A549 (cell line): ENCODE measurements at regions not wholly inside any gene's neighbourhood (a gene's known extent, or its start where the extent isn't known, plus 50 kb on each side); places are given as distances from the start of the nearest gene placed in this dataset.

Source experiments
- ATAC-seq, 2 experiments: fragments of 200-7000 bp in 1 of 2; fragments of >200 bp in 1 of 2; cut with Nextera tagmentation in 1 of 2; cut with Tn5 transposase in 1 of 2; 3 replicates each; pipeline versions ENCODE4 v1.8.0 to v1.9.1; 2018 to 2020; ENCODE audit warnings: mild to moderate bottlenecking in 1 of 2, moderate library complexity in 1 of 2
- CTCF ChIA-PET: fragments of 300-600 bp; sonication (Branson Sonifier 250); formaldehyde crosslinking; extraction: SDS; loops from one replicate; lab custom pipeline; 2021; ENCODE audit warnings: antibody characterized with exemption, inconsistent platforms; lab: Yijun Ruan, JAX
- POLR2A ChIA-PET: fragments of 350-600 bp; formaldehyde crosslinking; extraction: SDS; loops from one replicate; lab custom pipeline; 2021; ENCODE audit warnings: antibody characterized with exemption, inconsistent platforms; lab: Yijun Ruan, JAX
- DNase-seq, 2 experiments: peaks; one replicate each; pipeline versions ENCODE4 v3.0.0 to v3.0.0-alpha.2; 2011 to 2016; ENCODE audit warnings: low read depth in 1 of 2, low spot score in 1 of 2
- FAIRE-seq: peaks from 2 replicates; lab custom pipeline; 2011; peaks lifted over from hg19 to GRCh38; lab: Jason Lieb, UNC
- H3K27ac ChIP-seq, 2 experiments: fragments of >200 bp; sonication (Bioruptor Twin); formaldehyde crosslinking; 3 replicates each; pipeline ENCODE4 v1.5.1; 2016 to 2017
- H3K4me1 ChIP-seq: fragments of >200 bp; sonication (Bioruptor Twin); formaldehyde crosslinking; 3 replicates; pipeline ENCODE4 v1.6.1; 2016
- H3K4me2 ChIP-seq: fragments of >200 bp; sonication (Bioruptor Twin); formaldehyde crosslinking; 3 replicates; pipeline ENCODE4 v1.6.1; 2016
- H3K4me3 ChIP-seq: fragments of >200 bp; sonication (Bioruptor Twin); formaldehyde crosslinking; 3 replicates; pipeline ENCODE4 v1.5.1; 2016
- H3K9me3 ChIP-seq: fragments of >200 bp; sonication (Bioruptor Twin); formaldehyde crosslinking; 3 replicates; pipeline ENCODE4 v1.6.1; 2016
- BHLHE40 ChIP-seq: IDR thresholded peaks from 2 replicates; pipeline ENCODE4 v1.6.1; 2012; ENCODE audit warnings: low read depth, low read length, inconsistent platforms
- CEBPB ChIP-seq, 2 experiments: fragments of >200 bp in 1 of 2; sonication (Bioruptor Twin) in 1 of 2; formaldehyde crosslinking in 1 of 2; IDR thresholded peaks; 2 replicates each; pipeline ENCODE4 v1.6.1; 2012 to 2016
- CHD2 ChIP-seq: fragments of 150-350 bp; IDR thresholded peaks from 2 replicates; pipeline ENCODE4 v1.6.1; 2014; ENCODE audit warnings: low read length; ENCODE audit not compliant: partially characterized antibody
- E2F6 ChIP-seq: IDR thresholded peaks from 2 replicates; pipeline ENCODE4 v1.6.1; 2012; ENCODE audit warnings: low read depth, borderline replicate concordance
- EHF ChIP-seq: fragments of 250-450 bp; sonication (Bioruptor Pico); IDR thresholded peaks from 2 replicates; pipeline ENCODE4 v1.5.0; 2020; ENCODE audit warnings: mild to moderate bottlenecking
- EHMT2 ChIP-seq: fragments of 200-600 bp; sonication (generic); IDR thresholded peaks from 2 replicates; pipeline ENCODE4 v1.6.1; 2016; ENCODE audit warnings: antibody characterized with exemption, low read depth, mild to moderate bottlenecking, moderate library complexity
- FOSB ChIP-seq: fragments of 250-450 bp; sonication (Bioruptor Pico); IDR thresholded peaks from 2 replicates; pipeline ENCODE4 v1.5.0; 2020; ENCODE audit warnings: mild to moderate bottlenecking, moderate library complexity
- FOSL2 ChIP-seq, 2 experiments: fragments of 450-650 bp in 1 of 2; fragments of >200 bp in 1 of 2; sonication (Bioruptor Twin) in 1 of 2; formaldehyde crosslinking; IDR thresholded peaks; 2 replicates each; pipeline versions ENCODE4 v1.5.0 to v1.6.1; 2016 to 2020; ENCODE audit warnings: mild to moderate bottlenecking in 1 of 2, moderate library complexity in 1 of 2
- FOXS1 ChIP-seq: fragments of 250-450 bp; sonication (Bioruptor Pico); IDR thresholded peaks from 2 replicates; pipeline ENCODE4 v1.5.0; 2020; ENCODE audit warnings: mild to moderate bottlenecking, moderate library complexity
- GATA3 ChIP-seq: IDR thresholded peaks from 2 replicates; pipeline ENCODE4 v1.6.1; 2012; ENCODE audit warnings: borderline replicate concordance
- HDAC2 ChIP-seq: fragments of 200-600 bp; sonication (generic); IDR thresholded peaks from 2 replicates; pipeline ENCODE4 v1.6.1; 2016
- HES2 ChIP-seq: fragments of >200 bp; sonication (Bioruptor Twin); formaldehyde crosslinking; IDR thresholded peaks from 2 replicates; pipeline ENCODE4 v1.6.1; 2016
- HEYL ChIP-seq: fragments of 250-450 bp; sonication (Bioruptor Pico); IDR thresholded peaks from 2 replicates; pipeline ENCODE4 v1.8.0; 2021; ENCODE audit warnings: mild to moderate bottlenecking, moderate library complexity
- HOXB13 ChIP-seq: fragments of 250-450 bp; sonication (Bioruptor Pico); IDR thresholded peaks from 2 replicates; pipeline ENCODE4 v1.5.0; 2020; ENCODE audit warnings: low read depth, mild to moderate bottlenecking, moderate library complexity
- JUNB ChIP-seq: fragments of >200 bp; sonication (Bioruptor Twin); formaldehyde crosslinking; IDR thresholded peaks from 2 replicates; pipeline ENCODE4 v1.6.1; 2016
- KDM1A ChIP-seq: fragments of 200-600 bp; sonication (generic); IDR thresholded peaks from 2 replicates; pipeline ENCODE4 v1.6.1; 2016; ENCODE audit warnings: low read depth, mild to moderate bottlenecking
- MAZ ChIP-seq: fragments of 150-350 bp; IDR thresholded peaks from 2 replicates; pipeline ENCODE4 v1.6.1; 2014; ENCODE audit warnings: antibody characterized with exemption, low read depth, low read length, borderline replicate concordance
- NFE2L2 ChIP-seq: fragments of 150-350 bp; conservative IDR thresholded peaks from 2 replicates; pipeline ENCODE4 v1.6.1; 2014; ENCODE audit warnings: low read length
- NPAS2 ChIP-seq: fragments of 250-450 bp; sonication (Bioruptor Pico); IDR thresholded peaks from 2 replicates; pipeline ENCODE4 v1.8.0; 2022; ENCODE audit warnings: mild to moderate bottlenecking, moderate library complexity, borderline replicate concordance
- PBX3 ChIP-seq: IDR thresholded peaks from 2 replicates; pipeline ENCODE4 v1.6.1; 2012
- PHF8 ChIP-seq: fragments of 200-600 bp; sonication (generic); IDR thresholded peaks from 2 replicates; pipeline ENCODE4 v1.6.1; 2016; ENCODE audit warnings: low read depth, mild to moderate bottlenecking, antibody characterized with exemption, moderate library complexity, borderline replicate concordance
- RAD21 ChIP-seq, 2 experiments: fragments of >200 bp in 1 of 2; sonication (Bioruptor Twin) in 1 of 2; formaldehyde crosslinking in 1 of 2; IDR thresholded peaks in 1 of 2; conservative IDR thresholded peaks in 1 of 2; 2 replicates in 1 of 2; 3 replicates in 1 of 2; pipeline ENCODE4 v1.6.1; 2012 to 2018; ENCODE audit warnings: inconsistent platforms in 1 of 2
- RCOR1 ChIP-seq: fragments of 150-350 bp; IDR thresholded peaks from 2 replicates; pipeline ENCODE4 v1.6.1; 2014; ENCODE audit warnings: antibody characterized with exemption, low read length, low read depth
- RFX5 ChIP-seq: fragments of 450-650 bp; IDR thresholded peaks from 2 replicates; pipeline ENCODE4 v1.7.1; 2014; ENCODE audit warnings: antibody characterized with exemption, mild to moderate bottlenecking, moderate library complexity
- RNF2 ChIP-seq: fragments of 200-600 bp; sonication (generic); IDR thresholded peaks from 2 replicates; pipeline ENCODE4 v1.6.1; 2016; ENCODE audit warnings: low read depth, mild to moderate bottlenecking, antibody characterized with exemption, moderate library complexity, borderline replicate concordance
- SREBF2 ChIP-seq: fragments of 450-650 bp; IDR thresholded peaks from 2 replicates; pipeline ENCODE4 v1.6.1; 2014; ENCODE audit warnings: mild to moderate bottlenecking, moderate library complexity
- USF2 ChIP-seq: fragments of 450-650 bp; IDR thresholded peaks from 2 replicates; pipeline ENCODE4 v1.6.1; 2014; ENCODE audit warnings: antibody characterized with exemption
- ZFP36 ChIP-seq: fragments of 450-650 bp; IDR thresholded peaks from 2 replicates; pipeline ENCODE4 v1.6.1; 2014; ENCODE audit warnings: borderline replicate concordance; ENCODE audit not compliant: partially characterized antibody
- WGBS: methylation state at CpG from one replicate; pipeline ENCODE4 v1.1.6; 2017; ENCODE audit errors: missing lambda C conversion rate; 5-methylcytosine and 5-hydroxymethylcytosine counted together

GRCh38 chr17:13332207-13332606, 269.5 kb downstream of the HS3ST3A1 start:
- H3K4me3 ChIP-seq: no peak overlapping the region
- TF ChIP-seq RFX5 (no peak), FOXS1 (no peak), NPAS2 (CRISPR knock-in tag) (no peak), CEBPB (IDR thresholded peaks at IDR 0.05) (no peak), HEYL (CRISPR knock-in tag) (no peak), USF2 (no peak), HDAC2 (no peak), RCOR1 (no peak), RAD21 (conservative IDR thresholded peaks at IDR 0.05 in 1 of 2, IDR thresholded peaks at IDR 0.05 in 1 of 2) (no peak), FOSL2 (IDR thresholded peaks at IDR 0.05) (no peak), FOSL2 (CRISPR knock-in tag; IDR thresholded peaks at IDR 0.05) (no peak), ZFP36 (no peak), PHF8 (no peak), HOXB13 (CRISPR knock-in tag) (no peak), RNF2 (no peak), FOSB (CRISPR knock-in tag) (no peak), PBX3 (no peak), SREBF2 (no peak), KDM1A (no peak)
- no peak overlapping the region for H3K27ac ChIP-seq
- ATAC-seq: no peak
- ChIA-PET POLR2A (no interaction called here), CTCF (interaction anchor here (0.6 to 1.4 kb wide), 2 partner anchors 9 to 1516 kb away, joined by 3 read pairs; no protein-coding TSS in a partner anchor)
- 33% methylated on average over 2 of the region's 2 CpGs for WGBS
- DNase-seq: no peak
- no peaks in the 10 kb centered on the region for H3K4me1 ChIP-seq
- no peak overlapping the region for H3K4me2 ChIP-seq
- no peak for FAIRE-seq
- no peaks in the 10 kb centered on the region; the same call in 2 of the 3 replicates for H3K9me3 ChIP-seq

- H3K9me3 ChIP-seq: no peaks in the 10 kb centered on the region; the same call in 2 of the 3 replicates
- ATAC-seq: no peak
- no peak for FAIRE-seq
- ChIA-PET CTCF (interaction anchor here (1.1 kb wide), 1 partner anchor 12 kb away, joined by 3 read pairs; no protein-coding TSS in a partner anchor), POLR2A (no interaction called here)
- no peak overlapping the region for H3K27ac ChIP-seq
- TF ChIP-seq EHF (CRISPR knock-in tag): no peak
- no peak for TF ChIP-seq GATA3
- no peak for TF ChIP-seq HOXB13 (CRISPR knock-in tag)
- TF ChIP-seq NFE2L2: no peak
- TF ChIP-seq MAZ: no peak
- no peak overlapping the region for H3K4me2 ChIP-seq
- 16% methylated on average over 3 of the region's 3 CpGs for WGBS
- H3K4me3 ChIP-seq: no peak overlapping the region
- no peaks in the 10 kb centered on the region for H3K4me1 ChIP-seq
- DNase-seq: no peak
These were observed 272.3 kb downstream of the HS3ST3A1 start for GRCh38 chr17:13329421-13329820.

- Histone ChIP-seq H3K9me3 (no peaks in the 10 kb centered on the region), H3K4me3 (no peak overlapping the region), H3K4me1 (no peaks in the 10 kb centered on the region), H3K27ac (no peak overlapping the region), H3K4me2 (no peak overlapping the region)
- FAIRE-seq: no peak
- ATAC-seq: no peak
- ChIA-PET CTCF (interaction anchor here (0.6 to 1.3 kb wide), 4 partner anchors 13 to 977 kb away, joined by 3 to 8 read pairs (median 4); partner anchors contain the start of gene HS3ST3B1), POLR2A (no interaction called here)
- no peak for DNase-seq
- no peak for TF ChIP-seq HES2
- TF ChIP-seq E2F6: no peak
- TF ChIP-seq HDAC2: no peak
- no peak for TF ChIP-seq CHD2
- no peak for TF ChIP-seq MAZ
- no peak for TF ChIP-seq EHMT2
- TF ChIP-seq NPAS2 (CRISPR knock-in tag): no peak
- TF ChIP-seq FOSL2 (IDR thresholded peaks at IDR 0.05): no peak
- TF ChIP-seq FOSL2 (CRISPR knock-in tag; IDR thresholded peaks at IDR 0.05): no peak
- no peak for TF ChIP-seq BHLHE40
- no peak for TF ChIP-seq HOXB13 (CRISPR knock-in tag)
- TF ChIP-seq RFX5: no peak
- TF ChIP-seq RNF2: no peak
- no peak for TF ChIP-seq JUNB
- no peak for TF ChIP-seq RAD21 (conservative IDR thresholded peaks at IDR 0.05 in 1 of 2, IDR thresholded peaks at IDR 0.05 in 1 of 2)
These were observed 277.7 kb downstream of the HS3ST3A1 start for GRCh38 chr17:13323990-13324389.
